Bone marrow (tissue), 2 donors: ENCODE measurements at regions not wholly inside any gene's neighbourhood (a gene's known extent, or its start where the extent isn't known, plus 50 kb on each side); places are given as distances from the start of the nearest gene placed in this dataset.

ENCODE experiments used
- DNase-seq, 2 donors: peaks; one replicate each; lab custom pipeline; 2025; lab: John Stamatoyannopoulos, UW

DNA sequence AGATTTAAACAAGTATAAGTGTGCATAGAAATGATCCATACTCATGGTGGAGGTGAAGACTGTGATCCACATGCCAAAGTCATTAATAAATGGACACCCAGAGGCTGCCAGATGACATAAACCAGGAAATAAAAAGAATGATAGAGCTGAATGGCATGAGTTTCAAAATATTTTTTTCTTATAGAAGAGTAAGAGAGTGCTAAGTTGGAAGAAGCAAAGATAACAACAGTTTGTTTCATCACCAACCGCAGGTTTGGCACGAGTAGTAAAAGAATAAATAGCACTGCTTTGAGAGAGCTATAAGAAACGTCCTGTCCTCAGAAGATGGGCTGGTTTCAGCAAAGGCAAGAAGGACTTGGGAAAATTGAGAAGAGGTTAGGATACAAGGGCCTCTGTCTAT, 246.9 kb downstream of the UBE3D start:
- DNase-seq, result no peak

DNA sequence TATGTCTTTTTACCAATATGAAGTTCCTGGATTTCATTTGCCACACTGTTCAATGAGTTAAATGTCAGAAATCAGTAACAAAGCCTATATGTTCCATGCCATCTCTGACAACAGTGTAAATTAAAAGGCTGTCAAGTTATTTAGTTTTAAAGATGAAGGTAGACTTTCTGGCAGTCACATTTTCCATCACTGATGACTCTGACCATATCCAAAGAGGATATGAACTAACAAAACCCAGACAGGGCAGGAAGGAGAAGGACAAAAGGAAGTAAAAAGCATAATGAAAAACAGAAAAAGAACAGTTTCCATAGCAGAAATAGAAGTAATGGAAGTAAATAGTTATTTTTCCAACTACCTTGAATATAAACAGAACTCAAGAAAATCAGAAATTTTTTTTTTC, 242.3 kb downstream of the UBE3D start:
- DNase-seq, result no peak

DNA sequence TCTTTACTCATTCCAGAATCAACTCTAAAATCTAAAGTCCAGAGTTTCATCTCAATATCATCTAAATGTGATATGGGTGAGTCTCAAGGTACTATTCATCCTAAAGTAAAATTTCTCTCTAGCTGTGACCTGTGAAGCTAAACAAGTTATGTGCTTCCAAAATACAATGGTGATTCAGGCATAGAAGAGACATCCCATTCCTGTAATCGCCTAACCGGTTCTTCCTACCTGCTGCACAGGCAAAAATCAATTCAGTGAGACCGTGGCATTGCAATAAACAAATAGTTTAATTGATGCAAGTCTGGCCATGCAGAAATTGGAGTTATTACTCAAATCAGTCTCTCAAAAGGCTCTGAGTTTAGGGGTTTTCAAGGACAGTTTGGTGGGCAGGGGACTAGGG, 232.8 kb downstream of the UBE3D start:
- DNase-seq, result no peak

GRCh38 chr6:82833481-82833880, 232.2 kb downstream of the UBE3D start:
- no peak for DNase-seq

DNA sequence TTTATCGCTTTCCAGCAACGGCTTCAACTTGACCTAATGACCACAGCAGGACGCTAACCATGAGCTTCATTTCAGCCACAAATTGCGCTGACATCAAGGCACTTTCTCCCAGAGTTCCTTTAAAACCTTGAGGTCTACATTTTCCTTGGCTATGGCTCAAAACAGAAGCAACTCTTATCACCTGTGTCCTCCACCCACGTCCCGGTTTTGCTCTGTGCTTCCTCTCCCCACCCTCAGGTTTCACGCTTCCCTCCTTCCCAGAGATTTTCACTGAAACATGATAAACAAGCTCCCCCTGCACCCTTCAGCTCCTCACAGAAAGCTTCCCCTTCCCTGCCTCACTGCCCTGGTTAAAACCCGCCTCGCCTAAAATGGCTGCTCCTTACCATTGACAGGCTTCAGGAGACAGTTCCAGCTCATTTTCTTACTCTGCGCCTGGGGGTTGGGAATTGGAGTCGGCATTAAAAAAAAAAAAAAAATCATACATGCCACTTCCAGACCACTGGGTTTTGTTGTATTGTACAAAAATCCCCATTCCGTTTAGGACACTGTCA, 229.5 kb downstream of the UBE3D start:
- no peak for DNase-seq

DNA sequence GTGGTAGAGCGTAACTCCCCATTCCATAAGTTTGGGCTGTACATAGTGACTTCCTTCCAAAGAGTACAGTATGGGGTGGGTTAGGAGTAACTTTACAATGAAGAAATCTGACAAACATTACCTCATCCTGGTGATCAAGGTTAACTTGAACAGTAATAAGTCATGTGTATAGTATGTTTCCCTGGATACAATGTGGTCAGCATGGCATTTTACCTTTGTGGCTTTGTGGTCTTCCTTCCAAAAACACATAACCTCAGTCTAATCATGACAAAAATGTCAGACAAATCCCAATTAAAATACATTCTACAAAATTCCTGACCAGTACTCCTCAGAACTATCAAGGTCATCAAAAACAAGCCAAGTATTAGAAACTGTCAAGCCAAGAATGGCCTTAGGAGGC, 225.1 kb downstream of the UBE3D start:
- DNase-seq, result no peak

DNA sequence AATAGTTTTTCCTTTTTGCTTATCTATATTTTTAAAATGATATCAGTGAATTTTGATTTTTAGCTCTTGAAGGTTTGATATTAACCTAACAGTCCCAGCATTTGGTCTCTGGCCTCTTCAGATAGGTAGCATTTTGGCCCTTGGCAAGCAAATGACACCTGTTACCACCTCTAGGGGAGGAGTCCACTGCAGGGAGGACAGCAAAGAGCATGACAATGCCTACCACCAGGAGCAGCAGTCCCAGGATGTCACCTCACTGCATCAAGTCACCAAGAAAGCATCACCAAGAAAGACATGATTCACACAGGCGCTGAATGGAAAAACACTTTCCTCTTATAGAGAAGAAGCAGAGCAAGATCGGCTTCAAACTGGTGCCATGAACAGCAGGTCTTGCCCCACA, 224.3 kb downstream of the UBE3D start:
- DNase-seq, result no peak
